Astrocyte (in vitro differentiated cells and primary cell): ENCODE measurements at regions not wholly inside any gene's neighbourhood (a gene's known extent, or its start where the extent isn't known, plus 50 kb on each side); places are given as distances from the start of the nearest gene placed in this dataset.
"Not testable (repeated sequence)": the region's sequence is repeated elsewhere in the genome, so short reads cannot be mapped to it uniquely, and the experiment has no call there.

Experiments
- DNase-seq: peaks from one replicate; pipeline ENCODE4 v3.0.0-alpha.2; 2010; ENCODE audit warnings: low read depth
- FAIRE-seq: peaks from 2 replicates; lab custom pipeline; 2011; peaks lifted over from hg19 to GRCh38; lab: Jason Lieb, UNC
- H2AFZ ChIP-seq: 2 replicates; pipeline ENCODE4 v1.6.0; 2012; ENCODE audit warnings: low read depth, low read length, inconsistent platforms
- H3K27ac ChIP-seq: 2 replicates; pipeline ENCODE4 v1.5.1; 2011; ENCODE audit warnings: low read depth, low read length, inconsistent platforms
- H3K27me3 ChIP-seq: 2 replicates; pipeline ENCODE4 v1.6.0; 2011; ENCODE audit warnings: low read length, inconsistent platforms; ENCODE audit not compliant: insufficient read depth
- H3K36me3 ChIP-seq: 2 replicates; pipeline ENCODE4 v1.5.1; 2011; ENCODE audit warnings: low read length, inconsistent platforms; ENCODE audit not compliant: insufficient read depth
- H3K4me1 ChIP-seq: 2 replicates; pipeline ENCODE4 v1.5.1; 2011; ENCODE audit warnings: low read length, inconsistent platforms; ENCODE audit not compliant: insufficient read depth
- H3K4me2 ChIP-seq: 2 replicates; pipeline ENCODE4 v1.6.0; 2012; ENCODE audit warnings: low read length, inconsistent platforms
- H3K4me3 ChIP-seq: 2 replicates; pipeline ENCODE4 v1.5.1; 2011; ENCODE audit warnings: low read depth, mild to moderate bottlenecking, low read length, inconsistent platforms; ENCODE audit not compliant: insufficient read depth
- H3K79me2 ChIP-seq: 2 replicates; pipeline ENCODE4 v1.6.0; 2012; ENCODE audit warnings: mild to moderate bottlenecking, low read length, inconsistent platforms; ENCODE audit not compliant: insufficient read depth
- H3K9ac ChIP-seq: 2 replicates; pipeline ENCODE4 v1.6.0; 2012; ENCODE audit warnings: mild to moderate bottlenecking, low read length, inconsistent platforms
- H3K9me3 ChIP-seq: 2 replicates; pipeline ENCODE4 v1.5.1; 2012; ENCODE audit warnings: low read depth, mild to moderate bottlenecking, low read length, inconsistent platforms; ENCODE audit not compliant: insufficient read depth
- H4K20me1 ChIP-seq: 2 replicates; pipeline ENCODE4 v1.6.0; 2012; ENCODE audit warnings: low read length, inconsistent platforms; ENCODE audit not compliant: insufficient read depth
- H3K27ac Mint-ChIP-seq: one replicate; pipeline ENCODE4 v1.8.0; 2021; ENCODE audit warnings: mild to moderate bottlenecking, mixed read lengths; ENCODE audit not compliant: unreplicated experiment
- H3K27me3 Mint-ChIP-seq: one replicate; pipeline ENCODE4 v1.8.0; 2021; ENCODE audit warnings: low read depth, mixed read lengths; ENCODE audit not compliant: unreplicated experiment
- H3K36me3 Mint-ChIP-seq: one replicate; pipeline ENCODE4 v1.8.0; 2021; ENCODE audit warnings: low read depth, mixed read lengths; ENCODE audit not compliant: unreplicated experiment
- H3K4me1 Mint-ChIP-seq: one replicate; pipeline ENCODE4 v1.8.0; 2021; ENCODE audit warnings: low read depth, mixed read lengths; ENCODE audit not compliant: unreplicated experiment
- H3K4me3 Mint-ChIP-seq: one replicate; pipeline ENCODE4 v1.8.0; 2021; ENCODE audit warnings: mild to moderate bottlenecking, moderate library complexity, mixed read lengths; ENCODE audit not compliant: unreplicated experiment
- H3K9me3 Mint-ChIP-seq: one replicate; pipeline ENCODE4 v1.8.0; 2021; ENCODE audit warnings: mild to moderate bottlenecking, mixed read lengths; ENCODE audit not compliant: unreplicated experiment
- CTCF ChIP-seq: IDR thresholded peaks from 2 replicates; pipeline ENCODE4 v1.5.1; 2011; ENCODE audit warnings: low read depth, mild to moderate bottlenecking, inconsistent platforms, low read length, moderate library complexity; ENCODE audit not compliant: insufficient read depth
- EZH2 ChIP-seq: IDR thresholded peaks from 2 replicates; pipeline ENCODE4 v1.6.1; 2012; ENCODE audit warnings: mild to moderate bottlenecking, low read length, inconsistent platforms; ENCODE audit not compliant: insufficient read depth

GRCh38 chr5:51159164-51159563 lies 224.1 kb upstream of the ISL1 start:
- H3K27ac Mint-ChIP-seq: no peak overlapping the region
- H3K4me2 ChIP-seq: no peak overlapping the region
- H3K9ac ChIP-seq: no peak overlapping the region
- H3K4me1 ChIP-seq: no peaks in the 10 kb centered on the region
- no peaks in the 10 kb centered on the region for H3K9me3 ChIP-seq
- H3K4me3 ChIP-seq: no peak overlapping the region
- H3K27ac ChIP-seq: no peak overlapping the region
- peaks cover 9% of the 10 kb centered on the region for H3K9me3 Mint-ChIP-seq
- no peaks in the 10 kb centered on the region for H3K27me3 Mint-ChIP-seq
- H4K20me1 ChIP-seq: no peaks in the 10 kb centered on the region
- no peak for TF ChIP-seq CTCF
- no peak for TF ChIP-seq EZH2
- peaks cover 4% of the 10 kb centered on the region for H3K4me1 Mint-ChIP-seq
- no peak overlapping the region for H2AFZ ChIP-seq
- FAIRE-seq (no peak), DNase-seq (no peak)
- H3K79me2 ChIP-seq: no peaks in the 10 kb centered on the region
- H3K4me3 Mint-ChIP-seq: no peak overlapping the region
- no peaks in the 10 kb centered on the region for H3K36me3 Mint-ChIP-seq
- no peaks in the 10 kb centered on the region for H3K36me3 ChIP-seq
- no peaks in the 10 kb centered on the region for H3K27me3 ChIP-seq

GRCh38 chr5:51159606-51160005 lies 223.6 kb upstream of the ISL1 start:
- Mint-ChIP-seq H3K4me1 (peaks cover 4% of the 10 kb centered on the region), H3K4me3 (no peak overlapping the region), H3K27me3 (no peaks in the 10 kb centered on the region), H3K27ac (no peak overlapping the region), H3K9me3 (peaks cover 9% of the 10 kb centered on the region), H3K36me3 (no peaks in the 10 kb centered on the region)
- H3K79me2 ChIP-seq: no peaks in the 10 kb centered on the region
- no peak overlapping the region for H2AFZ ChIP-seq
- no peak overlapping the region for H3K4me3 ChIP-seq
- H3K4me1 ChIP-seq: no peaks in the 10 kb centered on the region
- no peaks in the 10 kb centered on the region for H3K27me3 ChIP-seq
- H4K20me1 ChIP-seq: no peaks in the 10 kb centered on the region
- H3K36me3 ChIP-seq: no peaks in the 10 kb centered on the region
- no peak overlapping the region for H3K27ac ChIP-seq
- FAIRE-seq (no peak), DNase-seq (no peak)
- H3K9me3 ChIP-seq: no peaks in the 10 kb centered on the region
- no peak for TF ChIP-seq EZH2
- no peak for TF ChIP-seq CTCF
- no peak overlapping the region for H3K9ac ChIP-seq
- H3K4me2 ChIP-seq: no peak overlapping the region

GRCh38 chr5:51162245-51162644 lies 221.0 kb upstream of the ISL1 start:
- peaks cover 9% of the 10 kb centered on the region for H3K9me3 Mint-ChIP-seq
- Histone ChIP-seq H2AFZ (no peak overlapping the region), H3K79me2 (no peaks in the 10 kb centered on the region), H3K36me3 (no peaks in the 10 kb centered on the region), H3K27me3 (no peaks in the 10 kb centered on the region), H3K4me2 (no peak overlapping the region), H4K20me1 (no peaks in the 10 kb centered on the region), H3K4me3 (no peak overlapping the region), H3K4me1 (peaks cover under 1% of the 10 kb centered on the region), H3K9me3 (no peaks in the 10 kb centered on the region), H3K9ac (no peak overlapping the region), H3K27ac (no peak overlapping the region)
- H3K4me3 Mint-ChIP-seq: no peak overlapping the region
- no peak for DNase-seq
- no peaks in the 10 kb centered on the region for H3K27me3 Mint-ChIP-seq
- H3K36me3 Mint-ChIP-seq: no peaks in the 10 kb centered on the region
- no peak overlapping the region for H3K27ac Mint-ChIP-seq
- TF ChIP-seq EZH2: no peak
- no peak for TF ChIP-seq CTCF
- peaks cover 6% of the 10 kb centered on the region for H3K4me1 Mint-ChIP-seq
- FAIRE-seq: no peak

GRCh38 chr5:51165621-51166020 lies 217.6 kb upstream of the ISL1 start:
- not testable (repeated sequence) for H3K9ac ChIP-seq, H3K4me3 ChIP-seq, H2AFZ ChIP-seq, H3K36me3 Mint-ChIP-seq, FAIRE-seq, H4K20me1 ChIP-seq, H3K4me1 Mint-ChIP-seq, H3K27ac ChIP-seq, H3K27me3 Mint-ChIP-seq, H3K4me2 ChIP-seq, H3K79me2 ChIP-seq, H3K9me3 Mint-ChIP-seq, DNase-seq, H3K27me3 ChIP-seq, H3K4me3 Mint-ChIP-seq, H3K4me1 ChIP-seq, H3K9me3 ChIP-seq, H3K36me3 ChIP-seq, H3K27ac Mint-ChIP-seq
